Sigmoid colon (tissue), 4 donors: ENCODE measurements at regions not wholly inside any gene's neighbourhood (a gene's known extent, or its start where the extent isn't known, plus 50 kb on each side); places are given as distances from the start of the nearest gene placed in this dataset.

Experiments
- CTCF ChIP-seq, 4 experiments: fragments of 450-650 bp in 3 of 4; fragments of 200-600 bp in 1 of 4; IDR thresholded peaks; one replicate each; pipeline ENCODE4 v1.5.1; 2016 to 2019; ENCODE audit warnings: antibody characterized with exemption in 4 of 4, mild to moderate bottlenecking in 3 of 4, moderate library complexity in 2 of 4
- EP300 ChIP-seq, 4 donors: sonication (generic); formaldehyde crosslinking; IDR thresholded peaks; one replicate each; pipeline ENCODE4 v1.6.1; 2017; ENCODE audit warnings: antibody characterized with exemption in 4 of 4
- POLR2AphosphoS5 ChIP-seq, 4 donors: sonication (generic); formaldehyde crosslinking; IDR thresholded peaks; one replicate each; pipeline ENCODE4 v1.6.1; 2017; ENCODE audit warnings: antibody characterized with exemption in 4 of 4

GRCh38 chr6:90896075-90896547 lies 309.2 kb upstream of the MAP3K7 start:
- TF ChIP-seq EP300 (IDR thresholded peaks at IDR 0.05) = no peak
- TF ChIP-seq CTCF (IDR thresholded peaks at IDR 0.05) = no peak
- no peak for TF ChIP-seq POLR2AphosphoS5 (IDR thresholded peaks at IDR 0.05)
